MM.1S (cell line): ENCODE measurements at regions not wholly inside any gene's neighbourhood (a gene's known extent, or its start where the extent isn't known, plus 50 kb on each side); places are given as distances from the start of the nearest gene placed in this dataset.

ENCODE experiments used
- DNase-seq: peaks from one replicate; pipeline ENCODE4 v3.0.0-alpha.2; 2015
- H2AFZ ChIP-seq: fragments of 300-600 bp; sonication (generic); 2 replicates; pipeline ENCODE4 v1.6.0; 2016; ENCODE audit warnings: antibody characterized with exemption, low read length
- H3F3A ChIP-seq: fragments of 300-600 bp; sonication (generic); 2 replicates; pipeline ENCODE4 v1.6.1; 2016; ENCODE audit warnings: mild to moderate bottlenecking, antibody characterized with exemption, low read length, moderate library complexity, mixed read lengths; ENCODE audit not compliant: insufficient read depth
- H3K27ac ChIP-seq: fragments of 300-600 bp; sonication (generic); 2 replicates; pipeline ENCODE4 v1.5.1; 2016; ENCODE audit warnings: mild to moderate bottlenecking, low read length
- H3K27me3 ChIP-seq: fragments of 300-600 bp; sonication (generic); replicated peaks from 2 replicates; pipeline ENCODE4 v1.6.0; 2016; ENCODE audit warnings: low read length; ENCODE audit not compliant: insufficient read depth
- H3K36me3 ChIP-seq: fragments of 300-600 bp; sonication (generic); replicated peaks from 2 replicates; pipeline ENCODE4 v1.6.1; 2016; ENCODE audit warnings: mild to moderate bottlenecking, low read length, mixed read lengths; ENCODE audit not compliant: insufficient read depth
- H3K4me1 ChIP-seq: fragments of 300-600 bp; sonication (generic); 2 replicates; pipeline ENCODE4 v1.6.1; 2016; ENCODE audit warnings: low read length, mixed read lengths
- H3K4me2 ChIP-seq: fragments of 300-600 bp; sonication (generic); 2 replicates; pipeline ENCODE4 v1.6.0; 2016; ENCODE audit warnings: low read depth, low read length
- H3K4me3 ChIP-seq: fragments of 300-600 bp; sonication (generic); 2 replicates; pipeline ENCODE4 v1.5.1; 2016; ENCODE audit warnings: low read length, mixed read lengths
- H3K79me2 ChIP-seq: fragments of 300-600 bp; sonication (generic); 2 replicates; pipeline ENCODE4 v1.6.1; 2016; ENCODE audit warnings: mixed run types, low read length, mixed read lengths
- H3K9ac ChIP-seq: fragments of 300-600 bp; sonication (generic); 2 replicates; pipeline ENCODE4 v1.6.1; 2016; ENCODE audit warnings: low read length, mixed read lengths
- H3K9me2 ChIP-seq: fragments of 300-600 bp; sonication (generic); replicated peaks from 2 replicates; pipeline ENCODE4 v1.6.1; 2016; ENCODE audit warnings: mild to moderate bottlenecking, low read length, mixed read lengths; ENCODE audit not compliant: insufficient read depth
- H3K9me3 ChIP-seq: fragments of 300-600 bp; sonication (generic); replicated peaks from 2 replicates; pipeline ENCODE4 v1.6.1; 2016; ENCODE audit warnings: mild to moderate bottlenecking, low read length, mixed read lengths; ENCODE audit not compliant: insufficient read depth
- H4K20me1 ChIP-seq: fragments of 300-600 bp; sonication (generic); 2 replicates; pipeline ENCODE4 v1.6.1; 2016; ENCODE audit warnings: mild to moderate bottlenecking, low read length, moderate library complexity, mixed read lengths; ENCODE audit not compliant: insufficient read depth
- EZH2 ChIP-seq: fragments of 300-600 bp; sonication (generic); optimal IDR thresholded peaks from 2 replicates; pipeline ENCODE3; 2017; ENCODE audit warnings: low read depth, mild to moderate bottlenecking, antibody characterized with exemption, low read length, mixed read lengths
- EZH2phosphoT487 ChIP-seq: fragments of 300-600 bp; sonication (generic); IDR thresholded peaks from 2 replicates; pipeline ENCODE4 v1.6.1; 2018; ENCODE audit warnings: antibody characterized with exemption, low read length
- TF ChIP-seq, protein P1 (sequence below): fragments of 300-600 bp; sonication (generic); IDR thresholded peaks from 2 replicates; pipeline ENCODE4 v1.5.1; 2016; ENCODE audit warnings: antibody characterized with exemption, low read length, mixed read lengths

DNA sequence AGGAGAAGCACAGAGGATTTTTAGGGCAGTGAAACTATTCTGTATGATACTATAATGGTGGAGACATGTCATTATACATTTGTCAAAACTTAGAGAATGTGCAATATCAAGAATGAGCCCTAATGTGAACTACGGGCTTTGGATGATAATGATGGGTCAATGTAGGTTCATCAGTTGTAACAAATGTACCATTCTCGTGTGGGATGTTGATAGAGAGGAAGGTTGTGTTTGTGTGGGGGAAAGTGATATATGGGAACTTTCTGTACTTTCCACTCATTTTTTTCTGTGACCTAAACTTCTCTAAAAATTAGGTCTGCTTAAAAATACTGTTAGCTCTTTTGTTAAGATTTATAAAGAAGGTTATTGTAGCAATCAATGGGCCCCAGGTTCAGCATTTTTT is 138.9 kb downstream of the SPATA31D1 start:
- DNase-seq: peak; percentile 10
- Histone ChIP-seq H3K4me1 (peaks cover 20% of the 10 kb centered on the region), H3K9me3 (no peaks in the 10 kb centered on the region), H3F3A (no peaks in the 10 kb centered on the region), H3K9ac (no peak overlapping the region), H3K36me3 (no peaks in the 10 kb centered on the region), H3K4me3 (no peak overlapping the region), H3K27me3 (no peaks in the 10 kb centered on the region), H4K20me1 (no peaks in the 10 kb centered on the region), H3K79me2 (no peaks in the 10 kb centered on the region), H3K4me2 (peak overlapping the region; percentile 26), H3K9me2 (no peaks in the 10 kb centered on the region), H2AFZ (no peak overlapping the region), H3K27ac (peak overlapping the region; percentile 13; the same call in 1 of the 2 replicates)
- TF ChIP-seq EZH2: no peak
- no peak for TF ChIP-seq EZH2phosphoT487
- TF ChIP-seq, protein P1, sequence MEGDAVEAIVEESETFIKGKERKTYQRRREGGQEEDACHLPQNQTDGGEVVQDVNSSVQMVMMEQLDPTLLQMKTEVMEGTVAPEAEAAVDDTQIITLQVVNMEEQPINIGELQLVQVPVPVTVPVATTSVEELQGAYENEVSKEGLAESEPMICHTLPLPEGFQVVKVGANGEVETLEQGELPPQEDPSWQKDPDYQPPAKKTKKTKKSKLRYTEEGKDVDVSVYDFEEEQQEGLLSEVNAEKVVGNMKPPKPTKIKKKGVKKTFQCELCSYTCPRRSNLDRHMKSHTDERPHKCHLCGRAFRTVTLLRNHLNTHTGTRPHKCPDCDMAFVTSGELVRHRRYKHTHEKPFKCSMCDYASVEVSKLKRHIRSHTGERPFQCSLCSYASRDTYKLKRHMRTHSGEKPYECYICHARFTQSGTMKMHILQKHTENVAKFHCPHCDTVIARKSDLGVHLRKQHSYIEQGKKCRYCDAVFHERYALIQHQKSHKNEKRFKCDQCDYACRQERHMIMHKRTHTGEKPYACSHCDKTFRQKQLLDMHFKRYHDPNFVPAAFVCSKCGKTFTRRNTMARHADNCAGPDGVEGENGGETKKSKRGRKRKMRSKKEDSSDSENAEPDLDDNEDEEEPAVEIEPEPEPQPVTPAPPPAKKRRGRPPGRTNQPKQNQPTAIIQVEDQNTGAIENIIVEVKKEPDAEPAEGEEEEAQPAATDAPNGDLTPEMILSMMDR: no peak

DNA sequence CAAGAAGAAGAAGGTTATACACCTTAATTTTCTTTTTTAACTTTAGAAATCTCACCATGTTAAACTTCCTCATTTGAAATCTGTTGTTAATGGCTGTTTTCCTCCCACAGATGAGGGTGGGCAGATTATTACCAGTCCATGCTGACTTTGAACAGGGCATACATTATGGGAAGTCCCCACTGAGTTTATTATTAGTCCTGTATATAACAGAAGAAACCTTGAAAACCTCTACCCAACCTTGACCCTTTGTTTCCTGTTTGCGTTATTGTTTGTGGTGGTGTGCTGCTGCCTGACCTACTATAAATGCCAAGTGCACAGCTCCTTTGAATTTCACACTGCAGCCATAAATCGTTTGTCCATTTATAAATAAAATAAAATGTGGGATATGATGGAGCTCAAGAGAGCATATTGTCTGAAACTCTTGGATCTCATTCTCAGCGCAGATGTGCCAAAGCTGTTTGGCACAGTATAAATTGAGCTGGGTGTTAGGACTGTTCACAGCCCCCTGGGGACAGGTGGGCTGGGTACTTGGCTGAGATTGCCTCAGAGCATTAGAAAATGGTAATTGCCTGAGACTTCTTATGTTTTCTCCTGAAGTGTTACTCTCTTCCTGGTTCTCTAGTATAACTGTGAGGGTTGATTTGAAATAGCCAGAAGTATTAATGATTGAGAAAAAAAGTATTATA is 139.6 kb downstream of the SPATA31D1 start:
- Histone ChIP-seq H4K20me1 (no peaks in the 10 kb centered on the region), H3K4me3 (no peak overlapping the region), H3F3A (no peaks in the 10 kb centered on the region), H3K27me3 (no peaks in the 10 kb centered on the region), H3K4me1 (peaks cover 20% of the 10 kb centered on the region), H3K27ac (peak overlapping the region; percentile 22; the same call in 1 of the 2 replicates), H3K9ac (no peak overlapping the region), H3K4me2 (peak overlapping the region; percentile 26), H3K9me2 (no peaks in the 10 kb centered on the region), H2AFZ (no peak overlapping the region), H3K79me2 (no peaks in the 10 kb centered on the region), H3K9me3 (no peaks in the 10 kb centered on the region), H3K36me3 (no peaks in the 10 kb centered on the region)
- TF ChIP-seq, protein P1: no peak
- TF ChIP-seq EZH2phosphoT487 (no peak), EZH2 (no peak)
- peak; percentile 87 for DNase-seq

DNA sequence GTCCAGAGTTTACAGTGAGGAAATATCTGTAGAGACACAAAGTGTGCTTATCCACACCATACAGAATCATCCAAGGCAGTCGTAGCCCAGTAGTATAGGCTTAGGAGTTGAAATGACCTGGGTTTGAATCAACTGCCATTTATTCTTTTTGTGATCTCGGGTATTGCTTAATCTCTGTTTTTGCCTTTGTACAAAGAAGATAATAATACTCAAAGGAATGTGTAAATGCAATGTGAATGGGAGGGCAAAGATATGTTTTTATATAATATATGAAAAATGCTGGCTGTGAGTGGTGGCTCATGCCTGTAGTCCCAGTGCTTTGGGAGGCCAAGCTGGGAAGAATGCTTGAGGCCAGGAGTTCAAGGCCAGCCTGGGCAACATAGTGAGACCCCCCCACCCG is 141.1 kb downstream of the SPATA31D1 start:
- Histone ChIP-seq H3K9me3 (no peaks in the 10 kb centered on the region), H3K36me3 (no peaks in the 10 kb centered on the region), H3F3A (no peaks in the 10 kb centered on the region), H3K27me3 (no peaks in the 10 kb centered on the region), H4K20me1 (no peaks in the 10 kb centered on the region), H3K27ac (no peak overlapping the region), H3K79me2 (no peaks in the 10 kb centered on the region), H3K4me2 (no peak overlapping the region), H3K9me2 (no peaks in the 10 kb centered on the region), H3K4me3 (no peak overlapping the region), H3K9ac (no peak overlapping the region), H2AFZ (no peak overlapping the region), H3K4me1 (peaks cover 20% of the 10 kb centered on the region)
- DNase-seq: no peak
- TF ChIP-seq EZH2: no peak
- TF ChIP-seq, protein P1: no peak
- TF ChIP-seq EZH2phosphoT487: no peak
